ENCODE measurements at regions not wholly inside any gene's neighbourhood (a gene's known extent, or its start where the extent isn't known, plus 50 kb on each side); places are given as distances from the start of the nearest gene placed in this dataset.

DNA sequence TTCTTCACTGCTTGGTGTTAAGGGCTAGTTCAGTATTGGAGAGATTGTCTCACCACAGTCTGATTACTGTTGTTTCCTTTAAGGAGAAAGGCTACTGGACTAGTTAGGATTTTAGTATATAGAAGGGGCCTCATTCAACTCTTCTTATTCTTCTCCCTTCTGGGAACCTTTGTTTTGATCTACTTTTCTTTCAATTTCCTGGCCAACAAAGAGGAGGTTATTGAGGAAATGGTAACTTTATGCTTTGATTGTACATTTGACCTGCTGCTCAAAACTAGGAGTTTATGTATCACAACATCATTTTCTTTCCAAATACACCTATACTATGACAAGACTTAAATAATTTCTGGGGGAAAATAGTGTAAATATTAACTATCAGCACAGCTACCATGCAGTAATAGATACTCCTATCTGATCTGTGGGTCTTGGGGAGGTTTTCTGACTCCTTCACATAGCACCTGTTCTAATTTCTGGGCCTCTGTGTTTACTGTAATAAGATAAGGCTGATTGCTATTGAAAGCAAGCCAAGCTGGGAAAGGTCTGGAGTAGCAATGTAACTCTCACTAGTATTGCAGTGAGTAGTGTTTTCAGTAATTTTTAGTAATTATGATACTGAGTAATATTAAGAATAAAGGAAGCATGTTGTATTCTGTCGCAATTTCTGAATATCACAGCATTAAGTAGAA lies 395.3 kb downstream of the NUP35 start:
- TF ChIP-seq CREB1 (CRISPR knock-in tag; IDR thresholded peaks at IDR 0.05; ENCODE audit: low read depth) (no peak), EZH2phosphoT487 (IDR thresholded peaks at IDR 0.05; ENCODE audit: unreplicated experiment) (no peak), REST (IDR thresholded peaks at IDR 0.05; ENCODE audit: unreplicated experiment) (no peak), POLR2AphosphoS5 (IDR thresholded peaks at IDR 0.05; ENCODE audit: low read depth) (no peak), NANOG (IDR thresholded peaks at IDR 0.05; ENCODE audit: borderline replicate concordance) (no peak), EZH2 (IDR thresholded peaks at IDR 0.05; ENCODE audit: low read depth, unreplicated experiment) (no peak), JUNB (IDR thresholded peaks at IDR 0.05; ENCODE audit: unreplicated experiment) (no peak), ZNF331 (CRISPR knock-in tag; IDR thresholded peaks at IDR 0.05; ENCODE audit: low read depth) (no peak), STAT1 (IDR thresholded peaks at IDR 0.05; ENCODE audit: unreplicated experiment) (no peak), ZNF114 (CRISPR knock-in tag; IDR thresholded peaks at IDR 0.05) (no peak)
- TF ChIP-seq, protein P1, sequence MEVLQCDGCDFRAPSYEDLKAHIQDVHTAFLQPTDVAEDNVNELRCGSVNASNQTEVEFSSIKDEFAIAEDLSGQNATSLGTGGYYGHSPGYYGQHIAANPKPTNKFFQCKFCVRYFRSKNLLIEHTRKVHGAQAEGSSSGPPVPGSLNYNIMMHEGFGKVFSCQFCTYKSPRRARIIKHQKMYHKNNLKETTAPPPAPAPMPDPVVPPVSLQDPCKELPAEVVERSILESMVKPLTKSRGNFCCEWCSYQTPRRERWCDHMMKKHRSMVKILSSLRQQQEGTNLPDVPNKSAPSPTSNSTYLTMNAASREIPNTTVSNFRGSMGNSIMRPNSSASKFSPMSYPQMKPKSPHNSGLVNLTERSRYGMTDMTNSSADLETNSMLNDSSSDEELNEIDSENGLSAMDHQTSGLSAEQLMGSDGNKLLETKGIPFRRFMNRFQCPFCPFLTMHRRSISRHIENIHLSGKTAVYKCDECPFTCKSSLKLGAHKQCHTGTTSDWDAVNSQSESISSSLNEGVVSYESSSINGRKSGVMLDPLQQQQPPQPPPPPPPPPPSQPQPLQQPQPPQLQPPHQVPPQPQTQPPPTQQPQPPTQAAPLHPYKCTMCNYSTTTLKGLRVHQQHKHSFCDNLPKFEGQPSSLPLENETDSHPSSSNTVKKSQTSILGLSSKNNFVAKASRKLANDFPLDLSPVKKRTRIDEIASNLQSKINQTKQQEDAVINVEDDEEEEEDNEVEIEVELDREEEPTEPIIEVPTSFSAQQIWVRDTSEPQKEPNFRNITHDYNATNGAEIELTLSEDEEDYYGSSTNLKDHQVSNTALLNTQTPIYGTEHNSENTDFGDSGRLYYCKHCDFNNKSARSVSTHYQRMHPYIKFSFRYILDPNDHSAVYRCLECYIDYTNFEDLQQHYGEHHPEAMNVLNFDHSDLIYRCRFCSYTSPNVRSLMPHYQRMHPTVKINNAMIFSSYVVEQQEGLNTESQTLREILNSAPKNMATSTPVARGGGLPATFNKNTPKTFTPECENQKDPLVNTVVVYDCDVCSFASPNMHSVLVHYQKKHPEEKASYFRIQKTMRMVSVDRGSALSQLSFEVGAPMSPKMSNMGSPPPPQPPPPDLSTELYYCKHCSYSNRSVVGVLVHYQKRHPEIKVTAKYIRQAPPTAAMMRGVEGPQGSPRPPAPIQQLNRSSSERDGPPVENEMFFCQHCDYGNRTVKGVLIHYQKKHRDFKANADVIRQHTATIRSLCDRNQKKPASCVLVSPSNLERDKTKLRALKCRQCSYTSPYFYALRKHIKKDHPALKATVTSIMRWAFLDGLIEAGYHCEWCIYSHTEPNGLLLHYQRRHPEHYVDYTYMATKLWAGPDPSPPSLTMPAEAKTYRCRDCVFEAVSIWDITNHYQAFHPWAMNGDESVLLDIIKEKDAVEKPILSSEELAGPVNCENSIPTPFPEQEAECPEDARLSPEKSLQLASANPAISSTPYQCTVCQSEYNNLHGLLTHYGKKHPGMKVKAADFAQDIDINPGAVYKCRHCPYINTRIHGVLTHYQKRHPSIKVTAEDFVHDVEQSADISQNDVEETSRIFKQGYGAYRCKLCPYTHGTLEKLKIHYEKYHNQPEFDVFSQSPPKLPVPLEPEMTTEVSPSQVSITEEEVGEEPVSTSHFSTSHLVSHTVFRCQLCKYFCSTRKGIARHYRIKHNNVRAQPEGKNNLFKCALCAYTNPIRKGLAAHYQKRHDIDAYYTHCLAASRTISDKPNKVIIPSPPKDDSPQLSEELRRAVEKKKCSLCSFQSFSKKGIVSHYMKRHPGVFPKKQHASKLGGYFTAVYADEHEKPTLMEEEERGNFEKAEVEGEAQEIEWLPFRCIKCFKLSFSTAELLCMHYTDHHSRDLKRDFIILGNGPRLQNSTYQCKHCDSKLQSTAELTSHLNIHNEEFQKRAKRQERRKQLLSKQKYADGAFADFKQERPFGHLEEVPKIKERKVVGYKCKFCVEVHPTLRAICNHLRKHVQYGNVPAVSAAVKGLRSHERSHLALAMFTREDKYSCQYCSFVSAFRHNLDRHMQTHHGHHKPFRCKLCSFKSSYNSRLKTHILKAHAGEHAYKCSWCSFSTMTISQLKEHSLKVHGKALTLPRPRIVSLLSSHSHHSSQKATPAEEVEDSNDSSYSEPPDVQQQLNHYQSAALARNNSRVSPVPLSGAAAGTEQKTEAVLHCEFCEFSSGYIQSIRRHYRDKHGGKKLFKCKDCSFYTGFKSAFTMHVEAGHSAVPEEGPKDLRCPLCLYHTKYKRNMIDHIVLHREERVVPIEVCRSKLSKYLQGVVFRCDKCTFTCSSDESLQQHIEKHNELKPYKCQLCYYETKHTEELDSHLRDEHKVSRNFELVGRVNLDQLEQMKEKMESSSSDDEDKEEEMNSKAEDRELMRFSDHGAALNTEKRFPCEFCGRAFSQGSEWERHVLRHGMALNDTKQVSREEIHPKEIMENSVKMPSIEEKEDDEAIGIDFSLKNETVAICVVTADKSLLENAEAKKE (CRISPR knock-in tag; IDR thresholded peaks at IDR 0.05) = no peak
- TF ChIP-seq, protein P2, sequence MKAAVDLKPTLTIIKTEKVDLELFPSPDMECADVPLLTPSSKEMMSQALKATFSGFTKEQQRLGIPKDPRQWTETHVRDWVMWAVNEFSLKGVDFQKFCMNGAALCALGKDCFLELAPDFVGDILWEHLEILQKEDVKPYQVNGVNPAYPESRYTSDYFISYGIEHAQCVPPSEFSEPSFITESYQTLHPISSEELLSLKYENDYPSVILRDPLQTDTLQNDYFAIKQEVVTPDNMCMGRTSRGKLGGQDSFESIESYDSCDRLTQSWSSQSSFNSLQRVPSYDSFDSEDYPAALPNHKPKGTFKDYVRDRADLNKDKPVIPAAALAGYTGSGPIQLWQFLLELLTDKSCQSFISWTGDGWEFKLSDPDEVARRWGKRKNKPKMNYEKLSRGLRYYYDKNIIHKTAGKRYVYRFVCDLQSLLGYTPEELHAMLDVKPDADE (IDR thresholded peaks at IDR 0.05) = no peak
- TF ChIP-seq, protein P3, sequence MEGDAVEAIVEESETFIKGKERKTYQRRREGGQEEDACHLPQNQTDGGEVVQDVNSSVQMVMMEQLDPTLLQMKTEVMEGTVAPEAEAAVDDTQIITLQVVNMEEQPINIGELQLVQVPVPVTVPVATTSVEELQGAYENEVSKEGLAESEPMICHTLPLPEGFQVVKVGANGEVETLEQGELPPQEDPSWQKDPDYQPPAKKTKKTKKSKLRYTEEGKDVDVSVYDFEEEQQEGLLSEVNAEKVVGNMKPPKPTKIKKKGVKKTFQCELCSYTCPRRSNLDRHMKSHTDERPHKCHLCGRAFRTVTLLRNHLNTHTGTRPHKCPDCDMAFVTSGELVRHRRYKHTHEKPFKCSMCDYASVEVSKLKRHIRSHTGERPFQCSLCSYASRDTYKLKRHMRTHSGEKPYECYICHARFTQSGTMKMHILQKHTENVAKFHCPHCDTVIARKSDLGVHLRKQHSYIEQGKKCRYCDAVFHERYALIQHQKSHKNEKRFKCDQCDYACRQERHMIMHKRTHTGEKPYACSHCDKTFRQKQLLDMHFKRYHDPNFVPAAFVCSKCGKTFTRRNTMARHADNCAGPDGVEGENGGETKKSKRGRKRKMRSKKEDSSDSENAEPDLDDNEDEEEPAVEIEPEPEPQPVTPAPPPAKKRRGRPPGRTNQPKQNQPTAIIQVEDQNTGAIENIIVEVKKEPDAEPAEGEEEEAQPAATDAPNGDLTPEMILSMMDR (conservative IDR thresholded peaks at IDR 0.05; ENCODE audit: low read depth in 2 of 2) = no peak
- peaks cover 9% of the 10 kb centered on the region; the same call in 2 of the 3 replicates for H3K4me1 Mint-ChIP-seq
- ATAC-seq = no peak
- no peaks in the 10 kb centered on the region for H3K27me3 Mint-ChIP-seq (ENCODE audit: insufficient read depth, low read depth, poor library complexity)
- Histone ChIP-seq H3K79me2 (replicated peaks; ENCODE audit: insufficient read depth) (no peaks in the 10 kb centered on the region), H3K4me2 (no peak overlapping the region), H4K20me1 (replicated peaks; ENCODE audit: insufficient read depth) (no peaks in the 10 kb centered on the region), H3K9me2 (ENCODE audit: insufficient read depth) (no peaks in the 10 kb centered on the region), H3F3A (replicated peaks; ENCODE audit: low read depth) (no peaks in the 10 kb centered on the region), H3K4me3 (no peak overlapping the region), H3K36me3 (ENCODE audit: insufficient read depth) (no peaks in the 10 kb centered on the region), H3K4me1 (ENCODE audit: insufficient read depth) (no peaks in the 10 kb centered on the region), H3K27me3 (ENCODE audit: insufficient read depth) (no peaks in the 10 kb centered on the region), H3K27ac (ENCODE audit: low read depth) (no peak overlapping the region), H2AFZ (no peak overlapping the region)
- no peak for DNase-seq (ENCODE audit: low spot score)
- no peaks in the 10 kb centered on the region for H3K9me3 Mint-ChIP-seq
- H3K27ac Mint-ChIP-seq = no peak overlapping the region
- no peak overlapping the region for H3K4me3 Mint-ChIP-seq
- no peaks in the 10 kb centered on the region for H3K36me3 Mint-ChIP-seq (ENCODE audit: low read depth)

Measured in GM23338 (cell line).